ENCODE measurements at regions not wholly inside any gene's neighbourhood (a gene's known extent, or its start where the extent isn't known, plus 50 kb on each side); places are given as distances from the start of the nearest gene placed in this dataset.

DNA sequence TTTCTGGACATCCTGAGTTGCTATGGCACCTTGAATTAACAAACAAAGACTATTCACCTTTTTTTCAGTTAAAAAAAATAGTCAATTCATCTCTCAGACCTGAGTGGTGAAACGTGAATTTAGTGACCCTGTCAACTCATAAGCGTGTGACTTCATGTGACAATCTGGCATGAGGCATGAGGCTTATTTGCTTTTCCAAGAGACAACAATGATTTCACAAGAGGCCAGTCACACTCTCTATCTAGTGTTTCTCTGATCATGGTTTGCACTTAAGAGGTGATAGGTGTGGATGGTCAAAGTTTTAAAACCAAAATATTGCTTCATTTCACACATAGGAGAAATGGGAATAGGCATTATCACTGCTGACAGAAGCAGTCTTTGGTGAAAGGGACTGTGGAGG, 559.6 kb upstream of the ACO1 start:
- H4K20me1 ChIP-seq (ENCODE audit: insufficient read depth, low read length): no peaks in the 10 kb centered on the region
- peaks cover 0 to 21% of the 10 kb centered on the region in 2 experiments; a peak in 3 of 5 replicates for H3K27me3 ChIP-seq (ENCODE audit: control insufficient read depth in 1 of 2, insufficient read depth in 2 of 2, low read length in 2 of 2)
- H3K27ac ChIP-seq (ENCODE audit: extremely low read length, insufficient read depth, low read length): no peak overlapping the region
- peaks cover 22% of the 10 kb centered on the region for H3K4me1 ChIP-seq (ENCODE audit: insufficient read depth, low read length)
- no peaks in the 10 kb centered on the region for H3K9me3 ChIP-seq (ENCODE audit: low read length)
- no peak overlapping the region for H3K4me3 ChIP-seq (replicated peaks in 1 of 3; ENCODE audit: insufficient read depth in 1 of 3, low read depth in 2 of 3, low read length in 3 of 3)
- POLR2A ChIA-PET: interaction anchor here (0.6 kb wide), 1 partner anchor 24 kb away, joined by 3 read pairs; no protein-coding TSS in a partner anchor
- CTCF ChIA-PET (ENCODE audit: low intra/inter-chr PET ratio, low total read pairs): no interaction called here
- no peaks in the 10 kb centered on the region for H3K36me3 ChIP-seq (replicated peaks in 1 of 2; ENCODE audit: control insufficient read depth in 1 of 2, insufficient read depth in 2 of 2, low read length in 2 of 2)
- peak; percentile 82 for DNase-seq (ENCODE audit: low spot score)
- intact Hi-C loops (cut with micrococcal nuclease; ENCODE audit: unreplicated experiment) (no loop called here), in situ Hi-C loops (cut with HindIII; ENCODE audit: extremely low pct_ligation_motif_present, low pct_unique_long_range_greater_than_20kb) (no loop called here)
- peak; percentile 94 for ATAC-seq
- H3K79me2 ChIP-seq (ENCODE audit: insufficient read depth, low read length): no peaks in the 10 kb centered on the region
- no peak overlapping the region for H2AFZ ChIP-seq (ENCODE audit: low read length)
- WGBS (ENCODE audit: low lambda C conversion rate): 0% methylated on average over 2 of the region's 2 CpGs
- no peak overlapping the region for H3K4me2 ChIP-seq (ENCODE audit: low read depth, low read length)
- peak; percentile 75 for FAIRE-seq
- BruUV-seq (replicated peaks): no TSS peak
- H3K9ac ChIP-seq (ENCODE audit: insufficient read depth, low read depth, low read length): no peak overlapping the region
- TF ChIP-seq, protein P1, sequence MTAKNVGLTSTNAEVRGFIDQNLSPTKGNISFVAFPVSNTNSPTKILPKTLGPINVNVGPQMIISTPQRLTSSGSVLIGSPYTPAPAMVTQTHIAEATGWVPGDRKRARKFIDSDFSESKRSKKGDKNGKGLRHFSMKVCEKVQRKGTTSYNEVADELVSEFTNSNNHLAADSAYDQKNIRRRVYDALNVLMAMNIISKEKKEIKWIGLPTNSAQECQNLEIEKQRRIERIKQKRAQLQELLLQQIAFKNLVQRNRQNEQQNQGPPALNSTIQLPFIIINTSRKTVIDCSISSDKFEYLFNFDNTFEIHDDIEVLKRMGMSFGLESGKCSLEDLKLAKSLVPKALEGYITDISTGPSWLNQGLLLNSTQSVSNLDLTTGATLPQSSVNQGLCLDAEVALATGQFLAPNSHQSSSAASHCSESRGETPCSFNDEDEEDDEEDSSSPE (CRISPR knock-in tag; IDR thresholded peaks at IDR 0.05): 0 out of 2 replicates have a peak, but pooled peaks have one; percentile 30
- TF ChIP-seq HNF4A (CRISPR knock-in tag; IDR thresholded peaks at IDR 0.05): peak; percentile 40; the same call in 1 of the 2 replicates
- TF ChIP-seq PAXIP1 (CRISPR knock-in tag; conservative IDR thresholded peaks at IDR 0.05): peak; percentile 35; the same call in 1 of the 2 replicates
- TF ChIP-seq, protein P2, sequence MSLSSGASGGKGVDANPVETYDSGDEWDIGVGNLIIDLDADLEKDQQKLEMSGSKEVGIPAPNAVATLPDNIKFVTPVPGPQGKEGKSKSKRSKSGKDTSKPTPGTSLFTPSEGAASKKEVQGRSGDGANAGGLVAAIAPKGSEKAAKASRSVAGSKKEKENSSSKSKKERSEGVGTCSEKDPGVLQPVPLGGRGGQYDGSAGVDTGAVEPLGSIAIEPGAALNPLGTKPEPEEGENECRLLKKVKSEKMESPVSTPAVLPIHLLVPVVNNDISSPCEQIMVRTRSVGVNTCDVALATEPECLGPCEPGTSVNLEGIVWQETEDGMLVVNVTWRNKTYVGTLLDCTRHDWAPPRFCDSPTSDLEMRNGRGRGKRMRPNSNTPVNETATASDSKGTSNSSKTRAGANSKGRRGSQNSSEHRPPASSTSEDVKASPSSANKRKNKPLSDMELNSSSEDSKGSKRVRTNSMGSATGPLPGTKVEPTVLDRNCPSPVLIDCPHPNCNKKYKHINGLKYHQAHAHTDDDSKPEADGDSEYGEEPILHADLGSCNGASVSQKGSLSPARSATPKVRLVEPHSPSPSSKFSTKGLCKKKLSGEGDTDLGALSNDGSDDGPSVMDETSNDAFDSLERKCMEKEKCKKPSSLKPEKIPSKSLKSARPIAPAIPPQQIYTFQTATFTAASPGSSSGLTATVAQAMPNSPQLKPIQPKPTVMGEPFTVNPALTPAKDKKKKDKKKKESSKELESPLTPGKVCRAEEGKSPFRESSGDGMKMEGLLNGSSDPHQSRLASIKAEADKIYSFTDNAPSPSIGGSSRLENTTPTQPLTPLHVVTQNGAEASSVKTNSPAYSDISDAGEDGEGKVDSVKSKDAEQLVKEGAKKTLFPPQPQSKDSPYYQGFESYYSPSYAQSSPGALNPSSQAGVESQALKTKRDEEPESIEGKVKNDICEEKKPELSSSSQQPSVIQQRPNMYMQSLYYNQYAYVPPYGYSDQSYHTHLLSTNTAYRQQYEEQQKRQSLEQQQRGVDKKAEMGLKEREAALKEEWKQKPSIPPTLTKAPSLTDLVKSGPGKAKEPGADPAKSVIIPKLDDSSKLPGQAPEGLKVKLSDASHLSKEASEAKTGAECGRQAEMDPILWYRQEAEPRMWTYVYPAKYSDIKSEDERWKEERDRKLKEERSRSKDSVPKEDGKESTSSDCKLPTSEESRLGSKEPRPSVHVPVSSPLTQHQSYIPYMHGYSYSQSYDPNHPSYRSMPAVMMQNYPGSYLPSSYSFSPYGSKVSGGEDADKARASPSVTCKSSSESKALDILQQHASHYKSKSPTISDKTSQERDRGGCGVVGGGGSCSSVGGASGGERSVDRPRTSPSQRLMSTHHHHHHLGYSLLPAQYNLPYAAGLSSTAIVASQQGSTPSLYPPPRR (CRISPR knock-in tag; IDR thresholded peaks at IDR 0.05; ENCODE audit: borderline replicate concordance): peak; percentile 80
- TF ChIP-seq, protein P3, sequence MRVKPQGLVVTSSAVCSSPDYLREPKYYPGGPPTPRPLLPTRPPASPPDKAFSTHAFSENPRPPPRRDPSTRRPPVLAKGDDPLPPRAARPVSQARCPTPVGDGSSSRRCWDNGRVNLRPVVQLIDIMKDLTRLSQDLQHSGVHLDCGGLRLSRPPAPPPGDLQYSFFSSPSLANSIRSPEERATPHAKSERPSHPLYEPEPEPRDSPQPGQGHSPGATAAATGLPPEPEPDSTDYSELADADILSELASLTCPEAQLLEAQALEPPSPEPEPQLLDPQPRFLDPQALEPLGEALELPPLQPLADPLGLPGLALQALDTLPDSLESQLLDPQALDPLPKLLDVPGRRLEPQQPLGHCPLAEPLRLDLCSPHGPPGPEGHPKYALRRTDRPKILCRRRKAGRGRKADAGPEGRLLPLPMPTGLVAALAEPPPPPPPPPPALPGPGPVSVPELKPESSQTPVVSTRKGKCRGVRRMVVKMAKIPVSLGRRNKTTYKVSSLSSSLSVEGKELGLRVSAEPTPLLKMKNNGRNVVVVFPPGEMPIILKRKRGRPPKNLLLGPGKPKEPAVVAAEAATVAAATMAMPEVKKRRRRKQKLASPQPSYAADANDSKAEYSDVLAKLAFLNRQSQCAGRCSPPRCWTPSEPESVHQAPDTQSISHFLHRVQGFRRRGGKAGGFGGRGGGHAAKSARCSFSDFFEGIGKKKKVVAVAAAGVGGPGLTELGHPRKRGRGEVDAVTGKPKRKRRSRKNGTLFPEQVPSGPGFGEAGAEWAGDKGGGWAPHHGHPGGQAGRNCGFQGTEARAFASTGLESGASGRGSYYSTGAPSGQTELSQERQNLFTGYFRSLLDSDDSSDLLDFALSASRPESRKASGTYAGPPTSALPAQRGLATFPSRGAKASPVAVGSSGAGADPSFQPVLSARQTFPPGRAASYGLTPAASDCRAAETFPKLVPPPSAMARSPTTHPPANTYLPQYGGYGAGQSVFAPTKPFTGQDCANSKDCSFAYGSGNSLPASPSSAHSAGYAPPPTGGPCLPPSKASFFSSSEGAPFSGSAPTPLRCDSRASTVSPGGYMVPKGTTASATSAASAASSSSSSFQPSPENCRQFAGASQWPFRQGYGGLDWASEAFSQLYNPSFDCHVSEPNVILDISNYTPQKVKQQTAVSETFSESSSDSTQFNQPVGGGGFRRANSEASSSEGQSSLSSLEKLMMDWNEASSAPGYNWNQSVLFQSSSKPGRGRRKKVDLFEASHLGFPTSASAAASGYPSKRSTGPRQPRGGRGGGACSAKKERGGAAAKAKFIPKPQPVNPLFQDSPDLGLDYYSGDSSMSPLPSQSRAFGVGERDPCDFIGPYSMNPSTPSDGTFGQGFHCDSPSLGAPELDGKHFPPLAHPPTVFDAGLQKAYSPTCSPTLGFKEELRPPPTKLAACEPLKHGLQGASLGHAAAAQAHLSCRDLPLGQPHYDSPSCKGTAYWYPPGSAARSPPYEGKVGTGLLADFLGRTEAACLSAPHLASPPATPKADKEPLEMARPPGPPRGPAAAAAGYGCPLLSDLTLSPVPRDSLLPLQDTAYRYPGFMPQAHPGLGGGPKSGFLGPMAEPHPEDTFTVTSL (CRISPR knock-in tag; IDR thresholded peaks at IDR 0.05; ENCODE audit: borderline replicate concordance): peak; percentile 71; the same call in 1 of the 2 replicates
- TF ChIP-seq HMG20A (CRISPR knock-in tag; IDR thresholded peaks at IDR 0.05; ENCODE audit: borderline replicate concordance): peak; percentile 81
- TF ChIP-seq KAT8 (CRISPR knock-in tag; IDR thresholded peaks at IDR 0.05): peak; percentile 25; the same call in 1 of the 2 replicates
- TF ChIP-seq SALL1 (CRISPR knock-in tag; IDR thresholded peaks at IDR 0.05): peak; percentile 22; the same call in 1 of the 2 replicates
